HFF-Myc (cell line): ENCODE measurements at regions not wholly inside any gene's neighbourhood (a gene's known extent, or its start where the extent isn't known, plus 50 kb on each side); places are given as distances from the start of the nearest gene placed in this dataset.

ENCODE experiments used
- DNase-seq: peaks from one replicate; pipeline ENCODE4 v3.0.0-alpha.2; 2011; ENCODE audit warnings: low read depth; ENCODE audit errors: extremely low read depth
- H3K4me3 ChIP-seq: replicated peaks from 2 replicates; pipeline ENCODE4 v1.5.1; 2011; ENCODE audit warnings: low read depth, mild to moderate bottlenecking, control low read depth, low read length
- TF ChIP-seq, protein P1 (sequence below): IDR thresholded peaks from 2 replicates; pipeline ENCODE4 v1.5.1; 2012; ENCODE audit warnings: mild to moderate bottlenecking, low read depth, low read length, control low read depth; ENCODE audit errors: missing control alignments

DNA sequence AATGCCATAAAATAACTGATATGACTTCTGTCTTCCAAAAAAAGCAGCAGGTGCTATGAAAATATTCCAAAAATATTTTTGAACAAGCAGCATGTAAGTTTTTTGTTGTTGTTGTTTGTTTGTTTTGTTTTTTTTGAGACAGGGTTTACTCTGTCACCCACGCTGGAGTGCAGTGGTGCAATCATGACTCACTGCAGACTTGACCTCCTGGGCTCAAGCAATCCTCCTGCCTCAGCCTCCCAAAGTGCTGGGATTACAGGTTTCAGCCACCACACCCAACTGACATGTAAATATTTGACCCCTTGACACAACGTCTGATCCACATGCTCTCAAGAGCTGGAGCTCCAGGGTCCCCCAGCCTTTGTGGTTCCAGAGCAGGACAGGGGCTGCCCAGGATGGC lies 98.4 kb downstream of the LITAF start:
- TF ChIP-seq, protein P1, sequence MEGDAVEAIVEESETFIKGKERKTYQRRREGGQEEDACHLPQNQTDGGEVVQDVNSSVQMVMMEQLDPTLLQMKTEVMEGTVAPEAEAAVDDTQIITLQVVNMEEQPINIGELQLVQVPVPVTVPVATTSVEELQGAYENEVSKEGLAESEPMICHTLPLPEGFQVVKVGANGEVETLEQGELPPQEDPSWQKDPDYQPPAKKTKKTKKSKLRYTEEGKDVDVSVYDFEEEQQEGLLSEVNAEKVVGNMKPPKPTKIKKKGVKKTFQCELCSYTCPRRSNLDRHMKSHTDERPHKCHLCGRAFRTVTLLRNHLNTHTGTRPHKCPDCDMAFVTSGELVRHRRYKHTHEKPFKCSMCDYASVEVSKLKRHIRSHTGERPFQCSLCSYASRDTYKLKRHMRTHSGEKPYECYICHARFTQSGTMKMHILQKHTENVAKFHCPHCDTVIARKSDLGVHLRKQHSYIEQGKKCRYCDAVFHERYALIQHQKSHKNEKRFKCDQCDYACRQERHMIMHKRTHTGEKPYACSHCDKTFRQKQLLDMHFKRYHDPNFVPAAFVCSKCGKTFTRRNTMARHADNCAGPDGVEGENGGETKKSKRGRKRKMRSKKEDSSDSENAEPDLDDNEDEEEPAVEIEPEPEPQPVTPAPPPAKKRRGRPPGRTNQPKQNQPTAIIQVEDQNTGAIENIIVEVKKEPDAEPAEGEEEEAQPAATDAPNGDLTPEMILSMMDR = no peak
- DNase-seq = no peak
- H3K4me3 ChIP-seq = no peak overlapping the region

DNA sequence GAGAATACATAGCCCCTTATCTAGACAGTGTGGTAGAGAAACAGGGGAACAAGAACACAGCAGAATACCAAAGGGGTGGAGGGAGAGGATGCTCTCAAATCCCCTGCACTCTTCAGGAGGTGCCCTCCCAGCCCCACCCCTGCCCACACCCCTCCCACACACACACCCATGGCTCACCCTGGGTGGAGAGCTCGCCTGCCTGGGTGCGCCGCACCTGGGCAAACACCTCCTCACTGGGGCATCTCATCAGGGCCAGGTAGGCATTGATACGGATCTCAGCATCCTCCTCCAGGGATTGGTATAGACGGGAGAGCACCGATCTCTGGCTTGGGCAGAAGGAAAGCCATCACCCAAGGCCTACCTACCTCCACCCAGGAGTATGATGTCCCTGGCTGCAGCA lies 95.2 kb downstream of the LITAF start:
- TF ChIP-seq, protein P1 = no peak
- H3K4me3 ChIP-seq = no peak overlapping the region
- no peak for DNase-seq

DNA sequence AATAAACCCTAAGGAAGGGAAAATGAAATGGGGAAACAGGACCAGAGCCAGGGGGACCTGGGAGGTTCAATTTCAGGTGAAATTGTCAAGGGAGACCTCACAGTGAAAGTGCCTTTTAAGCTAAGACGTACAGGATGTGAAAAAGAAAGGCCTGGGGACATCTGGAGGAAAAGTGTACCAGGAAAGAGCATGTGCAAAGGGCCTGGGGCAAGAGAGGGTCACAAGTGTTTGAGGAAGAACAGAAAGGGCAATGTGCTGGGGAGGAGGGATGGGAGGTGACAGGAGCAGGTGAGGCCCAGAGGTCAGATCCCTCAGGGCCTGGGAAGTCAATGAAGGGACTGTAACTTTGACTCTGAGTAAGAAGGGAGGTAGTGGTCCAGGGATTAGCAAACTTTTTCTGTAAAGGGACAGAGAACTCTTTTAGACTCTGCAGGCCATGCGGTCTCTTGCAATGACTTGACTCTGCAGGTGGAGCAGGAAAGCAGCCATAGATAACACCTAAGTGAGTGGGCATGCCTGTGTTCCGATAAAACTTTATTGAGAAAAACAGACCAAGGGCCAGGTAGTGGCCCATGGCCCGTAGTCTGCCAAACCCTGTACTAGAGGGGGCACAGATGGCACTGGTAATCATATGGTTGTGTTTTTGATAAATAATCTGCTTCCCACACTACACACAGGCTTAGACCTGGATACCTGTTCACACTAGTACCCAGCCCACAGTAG lies 93.8 kb downstream of the LITAF start:
- TF ChIP-seq, protein P1 = no peak
- no peak for DNase-seq
- no peak overlapping the region for H3K4me3 ChIP-seq

DNA sequence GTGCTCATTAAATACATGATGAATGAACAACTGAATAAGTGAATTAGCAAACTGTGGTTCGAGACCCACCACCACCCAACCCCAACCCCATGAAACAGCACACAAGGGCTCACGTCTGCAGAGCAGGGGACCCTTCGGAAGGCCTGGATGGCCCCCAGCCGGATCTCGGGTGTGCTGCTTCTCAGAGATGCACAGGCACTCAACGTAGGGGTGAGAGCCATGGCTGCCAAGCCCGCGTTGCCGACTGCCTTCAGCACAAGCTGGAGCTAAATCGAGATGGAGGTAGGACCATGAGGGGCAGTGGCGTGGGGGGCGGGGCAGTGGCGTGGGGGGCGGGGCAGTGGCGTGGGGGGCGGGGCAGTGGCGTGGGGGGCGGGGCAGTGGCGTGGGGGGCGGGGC lies 93.2 kb downstream of the LITAF start:
- no peak for DNase-seq
- TF ChIP-seq, protein P1 = no peak
- H3K4me3 ChIP-seq = no peak overlapping the region

DNA sequence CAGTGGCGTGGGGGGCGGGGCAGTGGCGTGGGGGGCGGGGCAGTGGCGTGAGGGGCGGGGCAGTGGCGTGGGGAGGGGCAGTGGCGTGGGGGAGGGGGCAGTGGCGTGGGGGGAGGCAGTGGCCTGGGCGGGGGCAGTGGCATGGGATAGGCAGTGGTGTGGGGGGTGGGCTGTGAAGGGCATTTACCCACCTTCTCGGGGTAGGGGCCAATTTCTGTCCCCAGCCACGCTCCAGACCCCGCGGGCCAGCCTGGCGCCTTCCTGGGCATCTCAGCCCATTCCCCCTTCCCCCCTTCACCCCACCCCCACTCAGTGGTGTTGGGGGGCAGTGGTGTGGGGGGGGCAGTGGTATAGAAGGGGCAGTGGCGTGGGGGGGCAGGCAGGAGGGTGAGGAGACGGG lies 92.7 kb downstream of the LITAF start:
- TF ChIP-seq, protein P1 = no peak
- no peak for DNase-seq
- no peak overlapping the region for H3K4me3 ChIP-seq

DNA sequence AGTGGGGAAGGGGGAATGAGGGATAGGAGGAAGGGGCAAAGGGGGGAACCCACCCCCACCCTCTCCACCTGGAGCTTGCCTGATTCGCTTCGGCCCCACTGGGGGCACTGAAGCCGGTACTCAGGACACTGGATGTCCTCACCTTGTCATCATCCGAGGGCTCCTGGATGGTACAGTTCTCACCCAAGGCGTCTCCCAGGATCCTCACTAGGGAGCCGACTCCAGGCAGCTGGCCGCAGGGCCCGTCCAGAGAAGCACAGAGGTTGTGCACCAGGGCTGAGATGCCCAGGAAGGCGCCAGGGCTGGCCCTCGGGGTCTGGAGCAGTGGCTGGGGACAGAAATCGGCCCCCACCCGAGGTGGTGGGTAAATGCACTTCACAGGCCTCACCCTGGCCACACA lies 92.3 kb downstream of the LITAF start:
- TF ChIP-seq, protein P1 = no peak
- H3K4me3 ChIP-seq = no peak overlapping the region
- no peak for DNase-seq

DNA sequence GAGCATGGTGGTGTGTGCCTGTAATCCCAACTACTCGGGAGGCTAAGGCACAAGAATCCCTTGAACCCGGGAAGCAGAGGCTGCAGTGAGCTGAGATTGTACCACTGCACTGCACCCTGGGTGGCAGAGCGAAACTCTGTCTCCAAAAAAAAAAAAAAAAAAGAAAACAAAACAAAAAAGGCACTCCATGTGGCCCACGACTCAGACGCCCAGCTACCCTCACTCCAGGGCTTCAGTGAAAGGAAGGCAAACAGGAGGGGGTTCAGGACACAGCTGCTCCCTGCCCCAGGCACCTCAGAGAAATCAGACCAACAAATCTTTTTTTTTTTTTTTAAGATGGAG lies 91.7 kb downstream of the LITAF start:
- no peak overlapping the region for H3K4me3 ChIP-seq
- DNase-seq = no peak
- TF ChIP-seq, protein P1 = no peak
